ENCODE measurements at regions not wholly inside any gene's neighbourhood (a gene's known extent, or its start where the extent isn't known, plus 50 kb on each side); places are given as distances from the start of the nearest gene placed in this dataset.

DNA sequence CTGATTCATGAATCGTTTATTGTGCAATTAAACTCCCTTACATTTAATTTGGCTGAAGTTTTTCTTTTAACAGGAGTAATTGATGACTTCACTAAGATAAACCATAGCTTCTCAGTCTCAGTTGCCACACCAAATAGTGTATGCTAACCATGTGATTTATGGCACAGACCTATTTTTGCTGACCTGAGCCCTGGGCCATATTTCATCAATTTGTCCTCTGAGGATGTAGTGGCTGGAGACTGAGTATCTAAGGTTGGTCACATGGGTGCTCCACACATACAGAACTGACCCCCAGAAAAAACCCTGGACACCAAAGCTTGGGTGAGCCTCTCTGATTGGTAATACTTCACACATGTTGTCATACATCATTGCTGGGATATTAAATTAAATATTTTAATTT, 255.1 kb downstream of the NEDD1 start:
- DNase-seq (no peak), ATAC-seq (ENCODE audit: insufficient read depth, low FRiP score) (no peak)
- no peaks in the 10 kb centered on the region for H3K36me3 ChIP-seq (ENCODE audit: control insufficient read depth in 4 of 4, insufficient read depth in 4 of 4, low read length in 4 of 4)
- no peak for TF ChIP-seq CTCF (IDR thresholded peaks at IDR 0.05; ENCODE audit: control extremely low read depth, extremely low read depth)
- no peak overlapping the region for H3K4me3 ChIP-seq
- H3K27me3 ChIP-seq (ENCODE audit: control insufficient read depth in 3 of 3, insufficient read depth in 3 of 3, low read length in 2 of 3) = no peaks in the 10 kb centered on the region
- no peak overlapping the region for H3K27ac ChIP-seq (ENCODE audit: low read depth in 1 of 2, low read length in 1 of 2)
- peaks cover 0 to 3% (median 1%) of the 10 kb centered on the region in 4 donors for H3K9me3 ChIP-seq (ENCODE audit: control insufficient read depth in 4 of 4, insufficient read depth in 3 of 4, low read length in 3 of 4)
- H3K4me1 ChIP-seq (ENCODE audit: control insufficient read depth in 5 of 5, insufficient read depth in 5 of 5, low read length in 5 of 5) = no peaks in the 10 kb centered on the region
- no peak overlapping the region for H3K9ac ChIP-seq (ENCODE audit: insufficient read depth in 1 of 2, low read length in 2 of 2)
- 72 to 75% methylated on average over 1 of the region's 1 CpG for WGBS, 2 donors

DNA sequence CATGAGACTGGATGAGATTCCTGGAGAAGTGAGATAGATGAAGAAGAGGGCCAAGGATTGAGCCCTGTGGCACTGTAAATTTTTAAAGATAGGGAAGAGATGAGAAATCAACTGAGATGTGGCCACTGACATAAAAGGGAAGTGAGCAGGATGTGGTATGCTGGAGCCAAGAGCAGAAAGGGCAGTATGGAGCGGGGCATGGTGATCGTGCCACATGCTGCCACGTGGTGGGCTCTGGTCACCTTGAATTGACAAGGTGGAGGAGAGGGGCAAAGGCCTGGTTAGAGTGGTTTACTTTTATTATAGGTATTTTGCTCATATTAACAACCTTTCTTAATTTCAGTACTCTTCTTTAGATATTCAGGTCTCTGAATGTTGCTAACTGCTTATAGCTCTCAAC, 257.9 kb downstream of the NEDD1 start:
- ATAC-seq (ENCODE audit: insufficient read depth, low FRiP score) = no peak

GRCh38 chr12:97167598-97167997, 260.5 kb downstream of the NEDD1 start:
- no peak for ATAC-seq (ENCODE audit: insufficient read depth, low FRiP score)
- H3K9ac ChIP-seq (ENCODE audit: insufficient read depth in 1 of 2, low read length in 2 of 2) = no peak overlapping the region
- H3K27me3 ChIP-seq (ENCODE audit: control insufficient read depth in 3 of 3, insufficient read depth in 3 of 3, low read length in 2 of 3) = no peaks in the 10 kb centered on the region
- 88 to 90% methylated on average over 4 of the region's 4 CpGs for WGBS, 2 donors
- DNase-seq = no peak
- H3K27ac ChIP-seq (ENCODE audit: low read depth in 1 of 2, low read length in 1 of 2) = no peak overlapping the region
- no peak overlapping the region for H3K4me3 ChIP-seq
- peaks cover 0 to 6% (median 0%) of the 10 kb centered on the region in 5 donors for H3K4me1 ChIP-seq (ENCODE audit: control insufficient read depth in 5 of 5, insufficient read depth in 5 of 5, low read length in 5 of 5)
- peaks cover 0 to 3% (median 1%) of the 10 kb centered on the region in 4 donors for H3K9me3 ChIP-seq (ENCODE audit: control insufficient read depth in 4 of 4, insufficient read depth in 3 of 4, low read length in 3 of 4)
- no peak for TF ChIP-seq CTCF (IDR thresholded peaks at IDR 0.05; ENCODE audit: control extremely low read depth, extremely low read depth)
- H3K36me3 ChIP-seq (ENCODE audit: control insufficient read depth in 4 of 4, insufficient read depth in 4 of 4, low read length in 4 of 4) = no peaks in the 10 kb centered on the region

More for the DNA sequence above, 257.9 kb downstream of the NEDD1 start:
- Histone ChIP-seq H3K36me3 (ENCODE audit: control insufficient read depth in 4 of 4, insufficient read depth in 4 of 4, low read length in 4 of 4) (no peaks in the 10 kb centered on the region), H3K27me3 (ENCODE audit: control insufficient read depth in 3 of 3, insufficient read depth in 3 of 3, low read length in 2 of 3) (no peaks in the 10 kb centered on the region), H3K27ac (ENCODE audit: low read depth in 1 of 2, low read length in 1 of 2) (no peak overlapping the region), H3K4me3 (no peak overlapping the region), H3K9me3 (ENCODE audit: control insufficient read depth in 4 of 4, insufficient read depth in 3 of 4, low read length in 3 of 4) (peaks cover 0 to 3% (median 1%) of the 10 kb centered on the region in 4 donors), H3K4me1 (ENCODE audit: control insufficient read depth in 5 of 5, insufficient read depth in 5 of 5, low read length in 5 of 5) (peaks cover 0 to 6% (median 0%) of the 10 kb centered on the region in 5 donors), H3K9ac (ENCODE audit: insufficient read depth in 1 of 2, low read length in 2 of 2) (no peak overlapping the region)
- WGBS, 2 donors = 32 to 60% methylated on average over 3 of the region's 3 CpGs
- no peak for TF ChIP-seq CTCF (IDR thresholded peaks at IDR 0.05; ENCODE audit: control extremely low read depth, extremely low read depth)
- no peak for DNase-seq

DNA sequence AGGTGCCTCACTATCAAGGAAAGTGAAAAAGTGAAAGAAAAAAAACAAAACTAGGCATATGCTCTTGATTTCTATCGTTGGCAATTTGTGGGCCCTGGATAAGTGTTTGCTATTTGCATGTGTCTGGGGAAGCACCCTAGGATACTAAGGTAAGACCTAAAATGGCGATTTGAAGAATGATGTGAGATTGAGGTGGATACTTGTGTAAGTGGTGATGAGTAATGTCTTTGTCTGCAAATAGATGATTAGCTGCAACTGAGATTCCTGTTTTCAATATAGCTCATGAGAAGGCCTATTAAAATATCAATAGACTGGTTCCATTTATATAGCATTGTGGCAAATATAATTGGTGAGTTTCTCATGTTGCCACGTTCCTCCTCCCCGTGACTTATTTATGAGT, 261.7 kb downstream of the NEDD1 start:
- no peaks in the 10 kb centered on the region for H3K9me3 ChIP-seq (ENCODE audit: control insufficient read depth in 4 of 4, insufficient read depth in 3 of 4, low read length in 3 of 4)
- DNase-seq (no peak), ATAC-seq (ENCODE audit: insufficient read depth, low FRiP score) (no peak)
- WGBS, 2 donors = 82 to 86% methylated on average over 4 of the region's 4 CpGs
- no peaks in the 10 kb centered on the region for H3K36me3 ChIP-seq (ENCODE audit: control insufficient read depth in 4 of 4, insufficient read depth in 4 of 4, low read length in 4 of 4)
- H3K27me3 ChIP-seq (ENCODE audit: control insufficient read depth in 3 of 3, insufficient read depth in 3 of 3, low read length in 2 of 3) = no peaks in the 10 kb centered on the region
- no peak for TF ChIP-seq CTCF (IDR thresholded peaks at IDR 0.05; ENCODE audit: control extremely low read depth, extremely low read depth)
- H3K4me1 ChIP-seq (ENCODE audit: control insufficient read depth in 5 of 5, insufficient read depth in 5 of 5, low read length in 5 of 5) = peaks cover 0 to 6% (median 0%) of the 10 kb centered on the region in 5 donors
- H3K9ac ChIP-seq (ENCODE audit: insufficient read depth in 1 of 2, low read length in 2 of 2) = no peak overlapping the region
- H3K4me3 ChIP-seq = no peak overlapping the region
- H3K27ac ChIP-seq (ENCODE audit: low read depth in 1 of 2, low read length in 1 of 2) = no peak overlapping the region

Data from lung (tissue), 11 donors.